GM19468 (cell line): ENCODE measurements at regions not wholly inside any gene's neighbourhood (a gene's known extent, or its start where the extent isn't known, plus 50 kb on each side); places are given as distances from the start of the nearest gene placed in this dataset.
"Not testable (repeated sequence)": the region's sequence is repeated elsewhere in the genome, so short reads cannot be mapped to it uniquely, and the experiment has no call there.

Experiments
- ATAC-seq: cut with Tn5 transposase; IDR thresholded peaks from one replicate; pipeline ENCODE4 v1.9.1; 2021; ENCODE audit warnings: mild to moderate bottlenecking, moderate library complexity, moderate number of reproducible peaks; ENCODE audit not compliant: unreplicated experiment; ENCODE audit errors: extremely low read depth

DNA sequence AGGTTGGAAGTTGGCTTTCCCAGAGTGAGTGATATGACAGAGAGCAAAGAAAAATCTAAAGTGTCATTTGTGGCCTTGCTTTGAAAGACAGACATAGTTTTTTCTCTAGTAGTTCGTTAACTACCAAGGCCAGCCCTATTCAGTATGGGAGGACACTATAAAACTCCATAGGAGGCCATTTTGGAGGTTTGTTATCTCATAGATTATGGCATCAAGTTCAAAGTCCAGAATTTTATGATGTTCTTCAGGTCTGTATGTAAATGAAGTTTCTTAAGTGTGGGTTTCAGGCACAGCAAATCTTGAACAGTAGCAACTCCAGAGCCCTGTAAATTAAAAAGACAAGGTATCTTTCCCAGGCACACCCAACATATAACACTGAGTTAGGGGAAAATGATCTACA is 437.1 kb downstream of the PLPP3 start:
- ATAC-seq: no peak

DNA sequence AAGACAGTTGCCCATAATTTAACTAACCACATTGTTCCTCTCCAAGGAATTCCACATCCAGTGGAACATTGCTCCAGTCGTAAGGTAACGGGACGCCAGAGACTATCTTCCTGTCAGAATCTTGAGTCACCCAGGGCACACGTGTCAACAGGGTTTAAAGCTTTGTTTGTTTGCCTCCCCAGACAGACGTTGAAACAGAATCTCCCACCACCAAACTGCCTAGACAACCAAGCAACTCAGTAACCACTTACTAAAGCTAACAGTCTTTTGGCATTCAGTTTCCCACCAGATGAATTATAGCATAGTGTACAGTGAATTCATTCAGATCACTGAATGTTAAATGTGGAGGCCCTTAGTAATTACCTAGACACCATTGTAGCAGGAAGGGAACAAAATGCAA is 439.5 kb downstream of the PLPP3 start:
- no peak for ATAC-seq

DNA sequence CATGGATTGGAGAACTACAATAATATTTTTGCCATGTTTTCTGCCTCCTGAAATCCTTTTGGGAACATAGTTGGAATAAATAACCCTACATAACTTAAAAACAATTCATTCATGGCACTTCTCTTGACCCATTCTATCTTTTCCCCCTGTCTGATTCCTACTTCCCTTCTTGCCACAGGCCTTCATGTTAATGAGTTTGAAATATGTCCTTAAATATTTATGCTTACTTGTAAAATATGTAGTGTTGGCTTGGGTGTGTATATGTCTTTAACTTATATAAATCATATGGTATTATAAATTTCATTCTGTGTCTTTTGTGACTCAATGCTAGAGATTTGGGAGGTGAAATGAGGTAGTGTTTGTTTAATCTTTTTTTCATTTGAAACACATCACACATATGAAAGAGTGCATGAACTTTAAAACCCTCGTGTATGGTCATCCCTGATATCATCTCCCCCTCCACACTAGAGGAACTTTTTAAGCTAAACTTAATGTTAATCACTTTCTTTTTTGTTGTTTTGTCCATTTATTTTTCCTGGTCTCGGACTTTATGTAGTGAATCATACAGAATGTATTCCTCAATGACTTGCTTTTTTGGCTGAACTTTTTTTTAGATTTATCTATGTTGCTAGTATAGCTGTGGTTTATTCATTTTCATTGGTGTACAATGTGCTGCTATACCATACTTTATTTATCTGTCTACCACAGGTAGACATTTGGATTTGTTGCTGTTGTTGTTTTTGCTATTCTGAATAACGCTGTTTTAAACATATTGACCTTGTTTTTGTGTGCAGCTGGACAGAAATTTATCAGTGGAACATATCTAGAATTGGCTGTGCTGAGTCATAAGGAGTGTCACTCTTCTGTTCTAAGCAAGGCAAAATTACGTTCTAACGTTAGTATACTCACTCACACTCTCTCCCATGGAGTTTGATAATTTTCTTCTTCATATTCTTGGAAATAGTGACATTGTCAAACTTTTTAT is 441.6 kb downstream of the PLPP3 start:
- ATAC-seq: no peak

DNA sequence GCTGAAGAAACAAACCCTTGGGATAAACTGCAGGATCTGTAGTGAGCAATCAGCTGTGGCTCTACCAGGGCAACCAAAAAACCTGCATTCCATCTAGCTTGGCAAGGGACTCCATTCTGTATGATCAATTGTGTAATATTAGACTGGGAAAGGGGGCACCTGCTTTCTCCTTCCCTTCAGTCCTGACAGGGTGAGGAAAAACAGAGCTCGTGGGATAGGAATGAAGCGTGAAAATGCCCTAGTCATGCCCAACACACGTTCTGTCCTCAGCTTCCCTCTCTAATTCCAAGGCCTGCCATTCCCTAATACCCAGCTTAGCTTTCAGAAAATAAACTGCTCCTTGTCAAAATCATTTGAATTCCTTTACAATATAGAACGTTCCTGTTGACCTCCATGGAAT is 442.3 kb downstream of the PLPP3 start:
- no peak for ATAC-seq

DNA sequence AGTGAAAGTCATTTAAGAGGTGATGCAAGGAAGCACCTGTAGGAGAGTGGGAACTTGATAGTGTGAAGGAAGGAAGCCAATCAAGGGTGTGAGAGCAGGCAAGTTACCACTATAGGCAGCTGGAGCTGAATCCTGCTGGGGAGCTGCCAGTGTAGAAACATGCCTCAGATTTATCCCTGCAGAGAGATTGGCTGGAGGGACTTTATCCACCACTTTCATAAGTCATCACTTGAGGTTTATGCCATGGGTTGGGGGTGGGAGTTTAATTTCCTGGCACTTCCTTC is 443.6 kb downstream of the PLPP3 start:
- no peak for ATAC-seq

DNA sequence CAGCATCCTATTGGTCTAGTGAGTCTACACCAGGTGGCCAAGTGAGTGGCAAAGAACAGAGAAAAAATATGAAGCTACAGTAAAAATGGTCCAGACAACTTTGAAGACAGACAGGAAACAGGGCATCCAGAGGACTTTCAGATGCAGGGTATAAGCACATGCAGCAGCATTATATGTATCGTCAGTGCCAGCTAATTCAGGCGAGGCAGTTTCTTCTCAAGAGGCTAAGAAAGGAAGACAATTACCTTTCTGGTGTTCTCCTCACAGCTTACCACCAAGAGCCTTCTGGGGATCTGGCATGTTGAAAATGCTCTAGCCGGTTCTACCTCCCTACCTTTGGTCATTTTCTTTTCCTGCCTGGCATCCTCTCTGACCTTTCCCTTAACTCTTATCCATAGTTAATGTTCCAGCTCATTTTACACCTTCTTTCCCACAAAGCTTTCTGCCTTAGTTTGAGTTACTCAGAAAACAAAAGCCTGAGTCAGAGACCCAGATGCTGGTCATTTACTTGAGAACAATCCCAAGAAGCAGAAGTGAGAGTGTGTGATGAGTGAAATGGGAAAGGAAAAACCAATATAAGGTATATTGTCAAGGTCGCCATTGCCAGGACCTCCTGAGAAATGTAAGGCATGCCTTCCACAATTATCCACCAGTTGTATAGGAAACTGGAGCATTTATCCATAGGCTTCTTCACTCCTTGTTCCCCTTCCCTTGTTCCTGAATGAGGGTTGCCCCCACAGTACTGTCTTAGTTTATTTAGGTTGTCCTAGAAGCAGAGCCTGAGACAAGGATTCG is 444.1 kb downstream of the PLPP3 start:
- no peak for ATAC-seq

DNA sequence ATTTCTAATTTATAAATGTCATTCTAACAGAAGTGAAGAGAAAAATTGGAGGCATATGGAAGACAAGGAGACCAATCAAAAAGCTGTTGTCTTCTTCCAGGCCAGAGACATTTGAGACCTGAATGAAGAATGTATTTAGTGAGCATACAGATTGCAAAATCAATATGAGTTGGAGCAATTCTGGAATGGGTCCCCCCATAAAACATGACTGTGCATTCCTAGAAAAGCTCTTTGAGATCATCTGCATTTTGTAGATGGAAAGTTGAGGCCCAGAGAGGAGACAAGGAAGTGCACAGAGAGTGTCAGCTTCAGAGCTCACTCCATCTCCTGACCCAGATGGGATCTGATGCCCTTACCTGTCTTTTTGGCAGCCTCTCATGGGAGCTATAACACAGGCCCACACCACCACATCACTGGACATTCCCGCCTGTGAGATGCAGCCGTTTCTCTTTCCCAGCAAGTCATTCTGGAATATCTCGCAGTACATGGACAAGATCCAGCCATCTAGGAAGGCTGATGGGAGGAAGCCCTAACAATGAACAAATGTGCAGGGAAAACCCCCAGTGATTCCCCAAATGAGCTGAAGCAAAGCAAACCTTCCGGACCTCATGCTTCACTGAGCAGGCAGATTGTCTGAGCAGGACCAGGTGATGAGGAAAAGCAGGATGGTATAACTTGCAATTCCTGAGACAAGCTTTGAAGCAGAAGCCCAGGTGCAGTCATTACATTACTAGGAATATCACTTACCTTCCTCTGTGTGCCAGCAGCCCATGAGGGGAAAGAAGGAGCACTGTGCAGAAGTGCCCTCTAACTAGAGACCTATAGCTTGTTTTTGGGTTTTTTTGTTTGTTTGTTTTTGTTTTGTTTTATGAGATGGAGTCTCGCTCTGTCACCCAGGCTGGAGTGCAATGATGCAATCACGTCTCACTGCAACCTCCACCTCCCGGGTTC is 445.6 kb downstream of the PLPP3 start:
- no peak for ATAC-seq

DNA sequence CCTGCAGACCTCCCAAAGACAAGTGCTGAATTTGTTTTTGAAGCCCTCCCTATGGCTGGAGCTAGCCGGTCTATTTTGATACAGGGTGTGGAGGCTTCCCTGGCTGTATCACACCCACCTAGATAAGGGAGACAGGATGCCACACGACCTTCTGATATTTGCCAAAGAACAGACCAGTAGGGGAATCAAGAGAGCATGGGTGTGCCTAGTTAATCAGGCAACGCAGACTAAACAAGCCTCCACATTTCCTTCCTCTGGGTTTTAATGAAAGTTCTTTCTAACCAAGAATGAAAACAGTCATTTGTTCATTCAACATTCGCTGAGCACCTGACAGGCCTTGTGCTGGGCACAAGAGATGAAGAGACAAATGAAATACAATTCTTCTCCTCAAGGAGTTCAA is 446.8 kb downstream of the PLPP3 start:
- ATAC-seq: no peak

DNA sequence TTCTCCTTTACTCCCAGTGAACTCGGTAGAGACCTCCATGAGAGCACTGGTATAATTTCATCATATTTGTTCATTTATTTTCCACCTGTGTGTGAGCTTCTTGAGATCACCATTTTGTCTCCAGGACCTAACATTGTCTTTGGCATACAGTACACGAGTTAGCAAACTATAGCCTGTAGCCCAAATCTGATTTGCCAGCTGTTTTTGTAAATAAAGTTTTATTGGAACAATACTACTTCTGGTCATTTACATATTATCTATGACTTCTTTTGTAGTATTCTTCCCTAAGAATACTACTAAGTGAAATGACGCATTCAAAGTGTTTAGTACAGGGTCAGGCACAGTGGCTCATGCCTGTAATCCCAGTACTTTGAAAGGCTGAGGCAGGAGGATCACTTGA is 449.5 kb downstream of the PLPP3 start:
- ATAC-seq: no peak

DNA sequence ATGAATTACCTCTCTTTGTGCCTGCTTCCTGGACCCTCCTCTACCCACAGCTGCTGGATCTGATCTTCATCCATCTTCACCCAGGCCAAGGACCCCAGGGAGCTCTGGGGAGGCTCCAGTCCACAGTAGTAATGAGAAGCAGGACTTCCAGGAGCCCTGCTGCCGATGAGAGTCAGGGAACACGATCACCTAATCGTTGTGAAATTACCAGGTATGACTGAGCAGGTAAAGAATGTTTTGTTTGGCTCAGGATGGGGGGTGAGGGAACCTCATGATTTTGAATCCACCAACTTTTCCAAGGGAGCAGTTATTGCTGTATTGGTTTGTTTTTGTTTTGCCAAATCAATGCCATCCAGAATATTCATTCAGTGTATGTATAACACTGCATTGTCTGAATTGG is 454.0 kb downstream of the PLPP3 start:
- ATAC-seq: no peak

DNA sequence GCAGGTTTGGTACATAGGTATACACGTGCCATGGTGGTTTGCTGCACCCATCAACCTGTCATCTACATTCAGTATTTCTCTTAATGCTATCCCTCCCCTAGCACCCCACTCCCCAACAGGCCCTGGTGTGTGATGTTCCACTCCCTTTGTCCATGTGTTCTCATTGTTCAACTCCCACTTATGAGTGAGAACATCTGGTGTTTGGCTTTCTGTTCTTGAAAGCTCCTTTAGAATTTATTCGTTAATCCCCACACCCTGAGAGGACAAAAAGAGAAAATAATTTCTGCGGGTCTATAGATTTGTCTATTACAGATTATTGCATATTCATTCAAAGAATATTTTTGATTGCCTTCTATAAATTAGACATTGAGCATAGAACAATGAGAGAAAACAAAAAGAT is 455.5 kb downstream of the PLPP3 start:
- ATAC-seq: no peak

DNA sequence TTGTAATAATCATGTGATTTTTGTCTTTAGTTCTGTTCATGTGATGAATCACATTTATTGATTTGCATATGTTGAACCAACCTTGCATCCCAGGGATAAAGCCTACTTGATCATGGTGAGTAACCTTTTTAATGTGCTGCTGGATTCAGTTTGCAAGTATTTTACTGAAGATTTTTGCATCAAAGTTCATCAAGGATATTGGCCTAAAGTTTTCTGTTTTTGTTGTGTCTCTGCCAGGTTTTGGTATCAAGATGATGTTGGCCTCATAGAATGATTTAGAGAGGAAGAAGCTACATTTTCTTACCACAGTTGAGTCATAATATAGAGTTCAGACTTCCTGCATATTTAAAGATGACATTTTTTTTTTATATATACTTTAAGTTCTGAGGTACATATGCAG is 455.9 kb downstream of the PLPP3 start:
- ATAC-seq: no peak

DNA sequence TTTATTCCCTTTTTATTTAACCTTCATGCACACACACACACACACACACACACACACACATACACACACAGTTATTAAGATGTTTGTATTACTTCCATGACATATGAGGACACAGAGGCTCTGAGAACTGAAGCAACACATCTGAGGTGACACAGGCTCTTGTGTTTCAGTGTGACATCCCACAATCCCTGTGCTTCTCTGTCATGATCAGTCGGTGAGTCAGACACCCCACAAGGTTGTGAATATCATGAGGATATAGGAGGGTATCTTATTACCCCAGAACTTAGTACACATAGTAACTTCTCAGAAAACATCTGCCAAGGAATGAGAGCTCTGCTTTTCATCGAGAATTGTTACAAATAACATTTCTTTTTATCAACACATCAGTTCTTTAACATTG is 459.3 kb downstream of the PLPP3 start:
- no peak for ATAC-seq

DNA sequence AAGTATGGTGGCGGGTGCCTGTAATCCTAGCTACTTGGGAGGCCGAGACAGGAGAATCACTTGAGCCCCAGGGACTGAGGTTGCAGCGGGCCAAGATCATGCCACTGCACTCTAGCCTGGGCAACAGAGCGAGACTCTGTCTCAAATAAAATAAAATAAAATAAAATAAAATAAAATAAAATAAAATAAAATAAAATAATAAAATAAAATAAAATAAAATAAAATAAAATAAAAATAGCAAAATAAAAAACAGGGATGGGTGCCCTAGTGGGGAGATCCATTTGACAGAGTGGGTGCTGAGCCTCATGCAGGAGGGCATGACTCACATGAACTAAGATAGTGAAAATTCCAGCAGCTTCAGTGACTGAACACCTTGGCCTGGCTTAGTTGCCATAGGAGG is 460.7 kb downstream of the PLPP3 start:
- ATAC-seq: not testable (repeated sequence)

DNA sequence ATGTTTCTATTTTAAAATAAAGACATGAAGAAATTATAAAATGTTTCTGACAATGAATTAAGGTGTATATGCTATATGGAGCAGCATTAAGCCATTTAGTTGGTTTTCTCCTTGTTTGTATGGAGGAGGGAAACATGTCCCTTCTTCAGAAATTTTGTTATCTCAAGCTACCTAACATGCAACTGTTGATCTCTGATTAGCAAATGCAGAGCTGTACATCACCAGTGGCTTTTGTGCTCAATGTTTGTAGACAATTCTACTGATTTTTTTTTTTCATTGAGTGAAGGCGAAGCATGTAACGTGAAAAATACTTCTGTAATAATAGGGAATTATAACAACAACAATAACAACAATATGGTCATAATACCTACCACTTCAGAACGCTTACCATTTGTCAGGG is 463.7 kb downstream of the PLPP3 start:
- ATAC-seq: no peak

DNA sequence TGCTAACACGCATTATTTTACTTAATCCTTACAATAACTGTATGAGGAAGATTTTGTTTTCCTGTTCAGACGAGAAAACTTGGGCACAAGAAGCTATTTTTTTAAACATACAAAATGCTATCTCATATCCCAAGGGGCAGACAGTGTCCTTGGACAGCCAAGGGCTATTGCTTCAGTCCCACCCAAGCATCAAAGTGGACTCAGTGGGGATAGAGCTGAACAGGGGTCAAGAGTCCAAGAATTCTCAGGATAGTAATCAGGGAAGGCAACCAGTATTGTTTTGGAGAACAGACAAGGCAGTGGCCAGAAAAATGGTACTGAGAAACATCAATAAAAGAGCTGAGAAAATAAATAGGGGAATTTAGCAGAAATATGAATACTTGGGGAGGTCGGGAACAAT is 465.7 kb downstream of the PLPP3 start:
- no peak for ATAC-seq

DNA sequence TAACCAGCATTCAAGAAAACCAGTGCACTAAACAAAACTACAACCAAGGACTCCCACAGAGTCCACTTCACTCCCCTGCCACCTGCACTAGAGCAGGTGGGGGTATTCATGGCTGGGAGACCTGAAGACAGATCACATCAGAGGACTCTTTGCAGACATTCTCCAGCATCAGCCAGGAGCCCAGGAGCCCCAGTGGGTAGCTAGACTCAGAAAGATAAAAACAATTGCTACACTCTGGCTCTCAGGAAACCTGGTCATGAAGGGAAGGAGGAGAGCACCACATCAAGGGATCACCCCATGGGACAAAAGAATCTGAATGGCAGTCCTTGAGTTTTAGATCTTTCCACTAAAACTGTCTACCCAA is 472.1 kb downstream of the PLPP3 start:
- ATAC-seq: no peak

DNA sequence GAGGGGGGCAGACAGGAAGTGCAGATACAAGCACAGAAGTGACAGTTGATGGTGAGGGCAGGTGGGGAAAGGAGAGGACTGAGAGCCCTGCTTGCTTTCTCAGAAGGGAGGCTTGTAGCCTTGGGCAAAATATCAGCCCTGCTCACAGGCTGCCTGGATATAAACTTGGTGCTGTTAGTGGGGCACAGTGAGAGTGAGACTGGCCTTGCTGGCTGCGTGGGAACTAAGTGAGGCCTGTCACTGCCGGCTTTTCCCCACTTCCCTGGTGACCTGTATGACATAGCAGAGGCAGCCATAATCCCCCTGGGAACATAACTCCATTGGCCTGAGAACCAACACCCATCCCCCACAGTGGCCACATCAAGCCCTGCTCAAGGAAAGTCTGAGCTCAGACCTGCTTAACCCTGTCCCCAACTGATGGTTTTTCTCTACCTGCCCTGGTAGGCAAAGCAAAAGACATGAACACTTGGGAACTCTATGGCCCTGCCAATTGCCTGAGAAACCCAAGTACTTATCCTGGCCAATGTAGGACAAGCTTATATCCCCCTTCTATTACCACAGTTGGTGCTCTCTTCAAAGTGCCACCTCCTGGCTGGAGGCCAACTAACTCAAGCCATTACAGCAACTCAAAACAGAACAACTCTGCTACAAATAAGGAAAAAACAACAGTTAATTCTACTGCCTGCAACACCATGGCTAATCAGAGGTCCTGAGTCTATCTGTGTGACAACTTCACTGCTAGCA is 472.7 kb downstream of the PLPP3 start:
- ATAC-seq: no peak

DNA sequence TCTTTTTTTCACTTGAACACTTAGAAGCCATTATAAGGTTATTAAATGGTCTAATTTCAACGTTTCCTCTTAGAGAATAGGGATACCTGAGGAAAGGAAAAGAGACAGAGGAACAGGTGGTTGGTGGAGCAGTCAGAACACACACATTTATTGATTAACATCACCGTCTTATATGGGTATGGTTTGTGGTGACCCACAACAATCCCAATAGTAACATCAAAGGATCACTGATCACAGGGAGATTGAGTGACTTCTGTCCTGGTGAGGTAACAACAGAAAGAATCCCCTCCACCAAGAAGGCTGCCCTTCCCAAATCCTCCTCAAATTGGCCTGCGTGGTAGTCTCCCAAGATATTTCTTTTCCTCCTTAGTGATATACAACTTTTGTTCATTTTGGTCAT is 474.0 kb downstream of the PLPP3 start:
- no peak for ATAC-seq

DNA sequence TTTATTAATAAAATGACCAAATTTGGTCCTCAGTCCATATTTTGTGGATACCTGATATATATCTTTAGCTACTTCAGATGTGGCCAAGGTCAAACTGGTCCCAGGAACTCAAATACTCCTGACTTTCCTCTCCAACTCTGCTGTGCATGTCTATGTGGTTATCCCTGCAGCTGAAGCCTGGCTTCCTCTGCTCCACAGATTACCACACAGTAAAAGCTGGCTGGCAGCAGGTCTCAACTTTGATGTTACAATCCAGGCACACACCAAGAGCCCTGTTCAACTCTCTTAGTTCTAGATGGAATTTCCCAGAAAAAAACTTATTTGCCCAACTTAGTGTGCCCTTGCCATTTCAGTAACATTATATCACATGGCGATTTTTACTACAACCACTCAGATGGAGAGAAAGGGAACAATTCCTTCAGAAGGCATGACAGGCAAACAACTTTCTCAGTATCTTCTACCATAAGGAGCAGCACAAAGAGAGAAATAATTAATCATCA is 479.5 kb downstream of the PLPP3 start:
- no peak for ATAC-seq
